DMS53 treated with DMSO at 0.1 percent for 48 hours (cell line): ENCODE measurements at regions not wholly inside any gene's neighbourhood (a gene's known extent, or its start where the extent isn't known, plus 50 kb on each side); places are given as distances from the start of the nearest gene placed in this dataset.
A peak's percentile ranks its signal among the peaks of the same experiment; 100 is the strongest.

Experiments
- DNase-seq: peaks from one replicate; lab custom pipeline; 2025; ENCODE audit not compliant: unreplicated experiment; lab: John Stamatoyannopoulos, UW

DNA sequence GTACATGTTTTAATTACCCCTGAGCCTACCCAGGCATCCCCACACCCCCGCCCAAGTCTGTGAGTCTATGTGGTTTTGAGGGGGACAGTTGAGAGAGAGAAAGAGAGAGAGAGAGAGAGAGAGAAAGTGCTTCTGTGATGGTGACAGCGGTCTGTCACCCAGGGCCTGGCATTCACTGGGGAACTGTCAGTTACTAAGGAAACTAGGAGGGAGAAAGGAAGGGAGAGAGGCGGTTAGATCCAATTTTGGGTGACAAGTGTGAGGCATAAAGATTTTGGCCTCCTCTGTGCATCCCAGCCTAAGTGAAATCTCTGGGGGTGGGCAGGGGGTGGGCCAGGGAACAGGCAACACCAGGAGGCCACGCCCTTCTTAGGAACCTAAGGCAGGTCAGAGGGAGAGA is 498.3 kb downstream of the BUD13 start:
- DNase-seq: no peak

DNA sequence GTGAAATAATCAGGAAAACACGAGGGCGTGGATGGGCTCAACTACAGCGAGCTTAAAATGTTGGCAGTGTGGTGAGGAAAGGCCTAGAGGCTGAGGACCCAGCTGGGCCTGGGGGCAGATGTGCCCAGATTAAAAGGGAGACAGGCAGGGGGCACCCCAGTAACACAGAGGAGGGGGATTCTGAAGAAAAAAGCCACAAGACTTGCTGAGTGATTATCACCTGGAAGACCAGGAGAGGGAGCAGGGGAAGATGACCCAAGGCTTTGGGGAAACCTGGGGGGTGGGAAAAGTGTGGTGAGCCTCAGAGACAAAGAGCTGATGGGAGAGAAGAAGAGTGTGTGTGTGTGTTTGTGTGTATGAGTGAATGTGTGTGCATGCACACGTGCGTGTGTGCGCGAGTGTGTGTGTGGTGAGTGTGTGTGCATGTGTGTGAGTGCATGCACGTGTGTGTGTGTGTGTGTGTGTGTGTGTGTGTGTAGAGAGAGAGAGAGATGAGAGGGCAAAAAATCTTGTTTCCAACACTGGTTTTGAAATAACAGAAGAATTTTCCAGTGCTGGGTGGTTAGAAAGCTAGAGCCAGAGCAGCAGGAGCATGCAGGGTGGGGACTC is 500.5 kb downstream of the BUD13 start:
- no peak for DNase-seq

GRCh38 chr11:116271479-116271878 is 501.3 kb downstream of the BUD13 start:
- no peak for DNase-seq

GRCh38 chr11:116267146-116267545 is 505.6 kb downstream of the BUD13 start:
- DNase-seq: no peak

GRCh38 chr11:116263770-116264169 is 509.0 kb downstream of the BUD13 start:
- no peak for DNase-seq

GRCh38 chr11:116263019-116263418 is 509.8 kb downstream of the BUD13 start:
- DNase-seq: no peak

DNA sequence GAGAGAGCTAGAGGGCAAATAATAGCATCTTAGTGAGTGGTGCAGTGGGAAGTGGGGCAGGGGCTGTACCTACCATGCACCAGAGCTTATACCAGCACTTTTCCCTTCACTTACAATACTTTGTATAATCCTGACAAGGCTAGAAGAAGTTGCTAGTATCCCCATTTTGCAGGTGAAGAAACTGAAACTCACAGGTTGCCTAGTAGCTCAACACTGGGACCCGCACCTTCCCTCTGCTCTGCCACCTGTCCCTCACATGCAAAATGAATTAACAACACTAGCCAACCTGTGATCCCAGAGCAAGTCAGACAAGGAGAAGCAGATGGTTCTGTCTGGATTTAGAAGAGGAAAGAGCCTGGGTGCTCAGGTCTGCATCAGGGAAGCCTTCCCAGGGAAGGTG is 510.4 kb downstream of the BUD13 start:
- no peak for DNase-seq

DNA sequence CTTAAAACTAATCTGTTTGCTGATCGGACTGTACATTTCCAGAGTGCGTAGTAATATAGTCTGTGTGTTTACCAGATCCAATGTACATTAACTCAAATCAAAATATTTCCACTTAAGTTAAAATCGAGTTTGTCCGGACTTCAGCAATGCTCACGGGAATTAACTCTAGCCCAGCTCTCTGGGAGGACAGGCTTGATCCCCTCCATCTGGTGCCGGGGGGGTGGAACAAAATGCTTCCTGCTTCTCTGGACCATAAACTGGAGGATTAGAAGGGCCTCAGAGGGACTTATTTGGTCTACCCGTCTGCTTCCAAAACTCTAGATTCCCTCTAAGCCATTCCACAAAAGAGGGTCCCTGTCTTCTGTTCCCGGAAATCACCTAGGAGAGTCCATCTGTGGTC is 511.2 kb downstream of the BUD13 start:
- no peak for DNase-seq

GRCh38 chr11:116258821-116259220 is 514.0 kb downstream of the BUD13 start:
- DNase-seq: no peak

GRCh38 chr11:116257883-116258282 is 514.9 kb downstream of the BUD13 start:
- no peak for DNase-seq

DNA sequence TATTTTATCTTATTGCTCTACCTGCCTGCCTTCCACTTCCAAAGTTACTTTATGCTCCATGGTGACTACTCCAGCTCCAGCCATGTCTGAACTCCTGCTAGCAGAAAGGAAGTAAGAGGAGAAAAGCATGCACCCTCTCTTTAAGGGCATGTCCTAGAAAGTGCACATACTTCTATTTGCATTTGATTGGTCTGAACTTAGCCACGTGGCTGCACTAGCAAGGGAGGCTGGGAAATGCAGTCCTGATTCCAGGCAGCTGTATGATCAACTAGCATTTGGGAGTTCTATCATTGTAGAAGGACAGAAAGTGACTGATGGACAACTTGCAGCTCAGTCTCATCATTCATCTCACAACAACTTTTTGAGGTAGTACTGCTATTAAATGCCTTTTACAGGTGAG is 515.7 kb downstream of the BUD13 start:
- DNase-seq: no peak

GRCh38 chr11:116256215-116256614 is 516.6 kb downstream of the BUD13 start:
- DNase-seq: no peak

GRCh38 chr11:116255321-116255953 is 517.4 kb downstream of the BUD13 start:
- DNase-seq: peak; percentile 95

DNA sequence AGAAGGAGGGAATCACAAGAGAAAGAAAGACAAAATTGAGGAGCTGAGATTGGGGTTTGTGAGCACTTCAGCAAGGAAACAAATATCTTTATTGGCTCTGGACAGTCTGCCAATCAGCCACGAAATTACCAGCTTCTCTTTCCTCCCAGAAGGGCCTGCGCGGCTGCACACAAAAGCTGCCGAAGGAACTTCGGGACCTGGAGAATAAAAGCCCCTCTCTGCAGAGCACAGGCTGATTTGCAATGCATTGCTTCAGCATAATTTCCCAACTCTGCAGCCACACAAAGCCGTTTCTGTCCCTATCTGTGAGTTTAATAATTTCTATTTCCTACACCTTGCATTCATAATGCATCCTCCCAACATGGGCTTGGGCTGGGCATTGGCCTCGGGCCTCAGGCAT is 522.6 kb downstream of the BUD13 start:
- DNase-seq: no peak

- DNase-seq: no peak
These were observed 523.2 kb downstream of the BUD13 start for GRCh38 chr11:116249561-116249960.

DNA sequence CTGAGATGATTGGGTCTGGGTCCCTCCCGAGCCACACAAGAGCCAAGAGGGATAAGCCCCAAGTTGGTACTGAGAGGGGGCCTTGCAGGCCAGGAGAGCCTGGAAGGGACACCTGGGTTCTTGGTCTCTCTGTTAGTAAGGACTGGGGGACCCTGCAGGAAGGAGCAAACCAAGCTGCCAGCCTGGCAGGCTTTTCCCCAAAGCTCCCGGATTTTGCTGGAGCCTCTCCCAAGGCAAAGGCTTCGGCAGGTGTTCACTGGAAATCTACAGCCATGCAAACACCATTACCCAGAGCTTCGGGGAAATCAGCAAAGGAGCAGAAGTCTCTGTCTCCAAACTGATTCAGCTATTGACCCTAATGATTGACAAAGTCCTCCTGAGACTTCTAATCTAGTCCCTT is 527.9 kb downstream of the BUD13 start:
- DNase-seq: no peak

DNA sequence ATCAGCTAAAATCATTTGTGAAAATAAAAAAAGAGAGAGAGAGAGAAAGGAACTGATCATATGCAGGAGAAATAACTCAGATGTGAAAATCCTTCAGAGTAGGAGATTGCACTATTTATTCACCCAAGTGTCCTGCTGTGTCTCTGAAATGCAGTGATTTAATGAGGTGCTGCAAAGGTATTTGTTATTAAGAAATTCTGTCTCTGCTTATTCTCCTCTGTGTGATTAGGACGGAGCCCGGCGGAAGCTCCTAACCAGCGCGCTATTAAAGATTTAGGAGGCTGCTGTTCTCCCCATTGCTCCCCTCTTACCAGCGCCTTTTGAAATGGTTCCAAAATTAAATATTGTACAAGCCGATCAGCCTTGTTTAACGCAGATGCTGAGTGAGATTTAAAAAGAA is 528.3 kb downstream of the BUD13 start:
- no peak for DNase-seq

DNA sequence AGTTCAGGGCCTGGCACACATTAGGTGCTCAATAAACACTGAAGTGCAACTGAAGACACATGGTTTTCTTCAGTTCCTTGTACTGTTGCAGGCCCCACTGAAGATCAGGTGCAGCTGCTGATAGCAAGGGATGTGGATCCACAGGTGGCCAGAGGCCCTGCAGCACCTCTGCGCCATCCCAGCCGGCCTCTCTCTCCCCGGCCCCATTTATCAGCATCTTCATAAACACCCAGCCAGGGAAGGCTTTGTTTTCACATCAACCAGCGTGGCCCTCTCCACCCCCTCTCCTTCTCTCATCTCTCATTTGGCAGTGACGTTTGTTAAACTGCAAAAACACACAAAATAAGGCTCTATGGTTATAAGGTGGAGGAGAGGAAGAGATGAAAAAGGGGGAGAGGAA is 528.8 kb downstream of the BUD13 start:
- no peak for DNase-seq

DNA sequence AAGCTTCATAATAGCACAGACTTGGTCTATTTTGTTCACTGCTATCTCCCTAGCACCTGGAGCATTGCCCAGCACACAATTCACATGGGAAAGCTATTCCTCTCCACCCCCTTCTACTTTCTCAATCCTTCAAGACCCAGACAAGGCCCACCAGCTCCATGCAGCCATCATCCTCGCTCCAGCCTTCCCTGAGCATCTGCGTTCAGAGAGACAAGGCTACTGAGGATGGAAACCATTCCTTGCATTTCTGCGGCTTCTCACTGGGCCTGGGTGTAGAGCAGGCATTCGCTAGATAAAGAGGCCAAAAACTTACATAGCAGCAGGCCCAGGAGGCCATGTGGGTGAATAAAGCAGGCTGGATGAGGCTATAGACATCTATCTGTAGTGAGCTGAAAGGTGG is 530.8 kb downstream of the BUD13 start:
- no peak for DNase-seq

- DNase-seq: no peak
These were observed 532.1 kb downstream of the BUD13 start for GRCh38 chr11:116240710-116241109.

- DNase-seq: no peak
These were observed 533.5 kb downstream of the BUD13 start for GRCh38 chr11:116239247-116239646.

DNA sequence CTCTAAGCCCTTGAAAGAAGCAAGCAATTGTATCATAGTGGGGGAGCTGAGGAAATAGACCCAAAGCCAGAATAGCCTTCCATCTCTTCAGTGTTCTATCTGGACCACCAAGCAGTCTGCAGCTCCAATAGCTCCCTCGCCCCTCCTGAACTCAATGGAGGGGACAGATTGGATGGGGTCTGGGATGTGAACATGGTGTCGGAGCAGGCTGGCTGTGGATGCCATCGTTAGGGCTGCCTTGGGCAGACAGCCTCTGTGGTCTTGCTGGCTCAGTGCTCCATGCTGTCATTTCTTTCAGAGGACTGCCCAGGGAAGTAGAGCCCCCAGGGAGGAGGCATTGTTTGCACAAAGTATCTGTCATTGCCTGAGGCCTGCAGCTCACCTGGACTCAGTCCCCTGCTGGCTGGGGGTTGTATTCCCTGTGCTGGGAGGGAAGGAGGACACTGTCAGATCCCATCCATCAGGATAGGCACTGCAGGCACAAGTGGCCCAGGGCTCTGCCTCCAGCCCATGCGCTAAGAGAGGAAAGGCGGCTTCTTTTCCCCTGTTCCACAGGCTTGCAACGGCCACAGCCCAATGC is 537.7 kb downstream of the BUD13 start:
- DNase-seq: no peak

- DNase-seq: no peak
These were observed 539.2 kb downstream of the BUD13 start for GRCh38 chr11:116233561-116233960.
